ENCODE measurements at regions not wholly inside any gene's neighbourhood (a gene's known extent, or its start where the extent isn't known, plus 50 kb on each side); places are given as distances from the start of the nearest gene placed in this dataset.

DNA sequence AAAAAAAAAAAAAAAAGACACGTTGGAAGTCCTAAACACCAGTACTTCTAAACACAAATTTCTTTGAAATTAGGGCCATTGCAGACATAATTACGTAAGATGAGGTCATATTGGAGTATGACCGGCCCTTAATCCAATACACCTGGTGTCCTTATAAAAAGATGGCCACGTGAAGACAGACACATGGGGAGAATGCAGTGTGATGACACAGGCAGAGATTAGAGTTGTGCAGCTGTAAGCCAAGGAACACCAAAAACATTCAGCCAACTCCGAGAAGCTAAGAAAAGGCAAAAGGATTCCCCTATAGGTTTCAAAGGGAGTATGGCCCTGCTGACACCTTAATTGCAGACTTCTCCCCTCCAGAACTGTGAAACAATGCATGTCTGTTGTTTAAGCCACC lies 379.0 kb upstream of the PDZRN3 start:
- TF ChIP-seq, protein P1, sequence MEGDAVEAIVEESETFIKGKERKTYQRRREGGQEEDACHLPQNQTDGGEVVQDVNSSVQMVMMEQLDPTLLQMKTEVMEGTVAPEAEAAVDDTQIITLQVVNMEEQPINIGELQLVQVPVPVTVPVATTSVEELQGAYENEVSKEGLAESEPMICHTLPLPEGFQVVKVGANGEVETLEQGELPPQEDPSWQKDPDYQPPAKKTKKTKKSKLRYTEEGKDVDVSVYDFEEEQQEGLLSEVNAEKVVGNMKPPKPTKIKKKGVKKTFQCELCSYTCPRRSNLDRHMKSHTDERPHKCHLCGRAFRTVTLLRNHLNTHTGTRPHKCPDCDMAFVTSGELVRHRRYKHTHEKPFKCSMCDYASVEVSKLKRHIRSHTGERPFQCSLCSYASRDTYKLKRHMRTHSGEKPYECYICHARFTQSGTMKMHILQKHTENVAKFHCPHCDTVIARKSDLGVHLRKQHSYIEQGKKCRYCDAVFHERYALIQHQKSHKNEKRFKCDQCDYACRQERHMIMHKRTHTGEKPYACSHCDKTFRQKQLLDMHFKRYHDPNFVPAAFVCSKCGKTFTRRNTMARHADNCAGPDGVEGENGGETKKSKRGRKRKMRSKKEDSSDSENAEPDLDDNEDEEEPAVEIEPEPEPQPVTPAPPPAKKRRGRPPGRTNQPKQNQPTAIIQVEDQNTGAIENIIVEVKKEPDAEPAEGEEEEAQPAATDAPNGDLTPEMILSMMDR (optimal IDR thresholded peaks at IDR 0.05 in 1 of 3, IDR thresholded peaks at IDR 0.05 in 1 of 3, conservative IDR thresholded peaks at IDR 0.05 in 1 of 3; ENCODE audit: extremely low read depth in 1 of 3, insufficient read depth in 2 of 3, low read length in 3 of 3), result no peak
- TF ChIP-seq EZH2 (IDR thresholded peaks at IDR 0.05; ENCODE audit: low read length), result no peak
